ENCODE measurements at regions not wholly inside any gene's neighbourhood (a gene's known extent, or its start where the extent isn't known, plus 50 kb on each side); places are given as distances from the start of the nearest gene placed in this dataset.

- TF ChIP-seq CTCF (IDR thresholded peaks at IDR 0.05; ENCODE audit: low read depth, low read length, missing control alignments) = no peak
- in situ Hi-C loops (cut with HindIII; ENCODE audit: low sequenced_read_pairs) = no loop called here
Observed at GRCh38 chr3:86282106-86282787, 708.7 kb downstream of the VGLL3 start.

GRCh38 chr3:86269364-86270155 is 721.4 kb downstream of the VGLL3 start:
- TF ChIP-seq CTCF (IDR thresholded peaks at IDR 0.05; ENCODE audit: low read depth, low read length, missing control alignments) = no peak
- H3K4me3 ChIP-seq (ENCODE audit: low read depth, low read length) = no peak overlapping the region
- no peak for DNase-seq (ENCODE audit: low read depth)
- in situ Hi-C loops (cut with HindIII; ENCODE audit: low sequenced_read_pairs) = no loop called here

More at GRCh38 chr3:86282106-86282787, 708.7 kb downstream of the VGLL3 start:
- no peak overlapping the region for H3K4me3 ChIP-seq (ENCODE audit: low read depth, low read length)
- DNase-seq (ENCODE audit: low read depth) = no peak

- no peak overlapping the region for H3K4me3 ChIP-seq (ENCODE audit: low read depth, low read length)
- no peak for DNase-seq (ENCODE audit: low read depth)
- in situ Hi-C loops (cut with HindIII; ENCODE audit: low sequenced_read_pairs) = no loop called here
- TF ChIP-seq CTCF (IDR thresholded peaks at IDR 0.05; ENCODE audit: low read depth, low read length, missing control alignments) = no peak
Observed at GRCh38 chr3:86257955-86258641, 732.9 kb downstream of the VGLL3 start.

- in situ Hi-C loops (cut with HindIII; ENCODE audit: low sequenced_read_pairs) = no loop called here
- no peak for TF ChIP-seq CTCF (IDR thresholded peaks at IDR 0.05; ENCODE audit: low read depth, low read length, missing control alignments)
- H3K4me3 ChIP-seq (ENCODE audit: low read depth, low read length) = no peak overlapping the region
- no peak for DNase-seq (ENCODE audit: low read depth)
Observed at GRCh38 chr3:86254480-86254879, 736.5 kb downstream of the VGLL3 start.

GRCh38 chr3:86251781-86252180 is 739.2 kb downstream of the VGLL3 start:
- in situ Hi-C loops (cut with HindIII; ENCODE audit: low sequenced_read_pairs) = no loop called here
- DNase-seq (ENCODE audit: low read depth) = no peak
- no peak for TF ChIP-seq CTCF (IDR thresholded peaks at IDR 0.05; ENCODE audit: low read depth, low read length, missing control alignments)
- H3K4me3 ChIP-seq (ENCODE audit: low read depth, low read length) = no peak overlapping the region

- DNase-seq (ENCODE audit: low read depth) = no peak
- TF ChIP-seq CTCF (IDR thresholded peaks at IDR 0.05; ENCODE audit: low read depth, low read length, missing control alignments) = no peak
- in situ Hi-C loops (cut with HindIII; ENCODE audit: low sequenced_read_pairs) = no loop called here
- H3K4me3 ChIP-seq (ENCODE audit: low read depth, low read length) = no peak overlapping the region
Observed at GRCh38 chr3:86249833-86250232, 741.1 kb downstream of the VGLL3 start.
